Tibial nerve (tissue), 4 donors: ENCODE measurements at regions not wholly inside any gene's neighbourhood (a gene's known extent, or its start where the extent isn't known, plus 50 kb on each side); places are given as distances from the start of the nearest gene placed in this dataset.

Experiments
- DNase-seq, 2 donors: peaks; one replicate each; pipeline ENCODE4 v3.0.0-alpha.2; 2019; ENCODE audit warnings: low spot score in 2 of 2
- H3K27ac ChIP-seq, 4 donors: fragments of 200-600 bp; sonication (generic) in 3 of 4; one replicate each; pipeline ENCODE4 v1.5.1; 2017 to 2019; ENCODE audit warnings: mild to moderate bottlenecking in 1 of 4
- H3K27me3 ChIP-seq, 2 donors: fragments of 200-600 bp; sonication (generic) in 1 of 2; one replicate each; pipeline versions ENCODE4 v1.5.1 to v1.6.0; 2017 to 2019
- H3K36me3 ChIP-seq, 3 donors: fragments of 200-600 bp; sonication (generic); one replicate each; pipeline ENCODE4 v1.5.1; 2018 to 2019
- H3K4me1 ChIP-seq, 4 donors: fragments of 200-600 bp; sonication (generic) in 3 of 4; one replicate each; pipeline ENCODE4 v1.5.1; 2017 to 2019
- H3K4me3 ChIP-seq, 4 donors: fragments of 200-600 bp; sonication (generic) in 3 of 4; one replicate each; pipeline ENCODE4 v1.5.1; 2017 to 2019; ENCODE audit warnings: mild to moderate bottlenecking in 1 of 4, moderate library complexity in 1 of 4
- H3K9me3 ChIP-seq, 4 donors: fragments of 200-600 bp; sonication (generic) in 3 of 4; one replicate each; pipeline ENCODE4 v1.5.1; 2017 to 2019
- CTCF ChIP-seq, 5 experiments: fragments of 200-600 bp in 3 of 5; fragments of 450-650 bp in 2 of 5; sonication (generic) in 3 of 5; IDR thresholded peaks; one replicate each; pipeline ENCODE4 v1.5.1; 2016 to 2019; ENCODE audit warnings: antibody characterized with exemption in 5 of 5, mild to moderate bottlenecking in 3 of 5, moderate library complexity in 2 of 5
- EP300 ChIP-seq, 2 donors: sonication (generic); formaldehyde crosslinking; IDR thresholded peaks; one replicate each; pipeline ENCODE4 v1.6.1; 2017; ENCODE audit warnings: antibody characterized with exemption in 2 of 2, mild to moderate bottlenecking in 1 of 2
- POLR2A ChIP-seq, 2 donors: fragments of 450-650 bp; IDR thresholded peaks; one replicate each; pipeline ENCODE4 v1.6.1; 2017; ENCODE audit warnings: antibody characterized with exemption in 2 of 2, mild to moderate bottlenecking in 2 of 2, moderate library complexity in 2 of 2
- WGBS, 2 donors: methylation state at CpG; one replicate each; pipeline ENCODE4 v1.1.5; 2018; 5-methylcytosine and 5-hydroxymethylcytosine counted together

GRCh38 chr12:5148880-5149279, 105.2 kb downstream of the KCNA5 start:
- TF ChIP-seq CTCF (IDR thresholded peaks at IDR 0.05) (no peak), EP300 (IDR thresholded peaks at IDR 0.05) (no peak), POLR2A (IDR thresholded peaks at IDR 0.05) (no peak)
- Histone ChIP-seq H3K9me3 (no peaks in the 10 kb centered on the region), H3K27ac (no peak overlapping the region), H3K36me3 (no peaks in the 10 kb centered on the region), H3K4me3 (no peak overlapping the region), H3K4me1 (no peaks in the 10 kb centered on the region), H3K27me3 (no peaks in the 10 kb centered on the region)
- 89 to 97% methylated on average over 1 of the region's 1 CpG for WGBS, 2 donors
- no peak for DNase-seq

GRCh38 chr12:5154091-5154490, 110.4 kb downstream of the KCNA5 start:
- H3K27ac ChIP-seq: no peak overlapping the region
- H3K4me1 ChIP-seq: no peaks in the 10 kb centered on the region
- H3K36me3 ChIP-seq: no peaks in the 10 kb centered on the region
- DNase-seq: no peak
- WGBS, 2 donors: 24 to 28% methylated on average over 5 of the region's 5 CpGs
- no peak for TF ChIP-seq POLR2A (IDR thresholded peaks at IDR 0.05)
- TF ChIP-seq CTCF (IDR thresholded peaks at IDR 0.05): no peak
- TF ChIP-seq EP300 (IDR thresholded peaks at IDR 0.05): no peak
- H3K27me3 ChIP-seq: peaks cover 0 to 4% of the 10 kb centered on the region in 2 donors
- H3K9me3 ChIP-seq: no peaks in the 10 kb centered on the region
- no peak overlapping the region for H3K4me3 ChIP-seq

- H3K36me3 ChIP-seq: no peaks in the 10 kb centered on the region
- no peak for DNase-seq
- H3K4me1 ChIP-seq: no peaks in the 10 kb centered on the region
- peaks cover 0 to 4% of the 10 kb centered on the region in 2 donors for H3K27me3 ChIP-seq
- WGBS, 2 donors: 68 to 70% methylated on average over 8 to 9 of the region's 9 CpGs
- H3K27ac ChIP-seq: no peak overlapping the region
- no peaks in the 10 kb centered on the region for H3K9me3 ChIP-seq
- H3K4me3 ChIP-seq: no peak overlapping the region
- TF ChIP-seq CTCF (IDR thresholded peaks at IDR 0.05) (no peak), POLR2A (IDR thresholded peaks at IDR 0.05) (no peak), EP300 (IDR thresholded peaks at IDR 0.05) (no peak)
Measured at GRCh38 chr12:5155866-5156265, 112.2 kb downstream of the KCNA5 start.

GRCh38 chr12:5160827-5161226, 117.1 kb downstream of the KCNA5 start:
- DNase-seq: no peak
- no peaks in the 10 kb centered on the region for H3K9me3 ChIP-seq
- H3K27me3 ChIP-seq: peaks cover 0 to 4% of the 10 kb centered on the region in 2 donors
- no peak overlapping the region for H3K27ac ChIP-seq
- H3K4me1 ChIP-seq: no peaks in the 10 kb centered on the region
- WGBS, 2 donors: 86 to 87% methylated on average over 1 of the region's 1 CpG
- no peak overlapping the region for H3K4me3 ChIP-seq
- TF ChIP-seq POLR2A (IDR thresholded peaks at IDR 0.05): no peak
- TF ChIP-seq EP300 (IDR thresholded peaks at IDR 0.05): no peak
- TF ChIP-seq CTCF (IDR thresholded peaks at IDR 0.05): no peak
- no peaks in the 10 kb centered on the region for H3K36me3 ChIP-seq

GRCh38 chr12:5163661-5164060, 120.0 kb downstream of the KCNA5 start:
- no peaks in the 10 kb centered on the region for H3K4me1 ChIP-seq
- no peak overlapping the region for H3K27ac ChIP-seq
- WGBS, 2 donors: 90 to 92% methylated on average over 3 of the region's 3 CpGs
- no peaks in the 10 kb centered on the region for H3K9me3 ChIP-seq
- no peak for DNase-seq
- no peaks in the 10 kb centered on the region for H3K27me3 ChIP-seq
- no peak for TF ChIP-seq CTCF (IDR thresholded peaks at IDR 0.05)
- no peak for TF ChIP-seq POLR2A (IDR thresholded peaks at IDR 0.05)
- no peak for TF ChIP-seq EP300 (IDR thresholded peaks at IDR 0.05)
- H3K36me3 ChIP-seq: no peaks in the 10 kb centered on the region
- no peak overlapping the region for H3K4me3 ChIP-seq
